ENCODE measurements at regions not wholly inside any gene's neighbourhood (a gene's known extent, or its start where the extent isn't known, plus 50 kb on each side); places are given as distances from the start of the nearest gene placed in this dataset.

DNA sequence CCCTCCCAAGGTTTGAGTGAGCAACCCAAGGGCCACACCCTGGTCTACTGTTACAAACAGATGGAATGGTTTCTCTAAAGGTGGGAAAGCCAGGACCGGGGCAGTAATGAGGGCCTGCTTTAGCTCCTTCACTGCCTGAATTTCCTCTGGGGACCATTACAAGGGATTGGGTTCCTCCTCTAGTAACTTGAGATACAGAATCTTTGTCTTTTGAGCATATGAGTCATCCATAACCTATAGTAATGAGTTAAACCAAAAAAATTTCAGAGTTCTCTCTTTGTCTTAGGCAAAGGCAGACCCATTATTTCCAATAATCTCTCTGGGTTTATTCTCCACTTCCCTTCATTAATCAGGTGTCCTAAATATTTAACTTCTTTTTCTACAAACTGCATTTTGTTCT, 618.8 kb downstream of the HINT1 start:
- H3K4me1 ChIP-seq (replicated peaks; ENCODE audit: insufficient read depth), result peaks cover 58% of the 10 kb centered on the region
- H3F3A ChIP-seq (ENCODE audit: insufficient read depth, low read depth), result peaks cover 12% of the 10 kb centered on the region; the same call in 1 of the 2 replicates
- no peak for TF ChIP-seq EZH2 (IDR thresholded peaks at IDR 0.05; ENCODE audit: low read depth)
- TF ChIP-seq, protein P1, sequence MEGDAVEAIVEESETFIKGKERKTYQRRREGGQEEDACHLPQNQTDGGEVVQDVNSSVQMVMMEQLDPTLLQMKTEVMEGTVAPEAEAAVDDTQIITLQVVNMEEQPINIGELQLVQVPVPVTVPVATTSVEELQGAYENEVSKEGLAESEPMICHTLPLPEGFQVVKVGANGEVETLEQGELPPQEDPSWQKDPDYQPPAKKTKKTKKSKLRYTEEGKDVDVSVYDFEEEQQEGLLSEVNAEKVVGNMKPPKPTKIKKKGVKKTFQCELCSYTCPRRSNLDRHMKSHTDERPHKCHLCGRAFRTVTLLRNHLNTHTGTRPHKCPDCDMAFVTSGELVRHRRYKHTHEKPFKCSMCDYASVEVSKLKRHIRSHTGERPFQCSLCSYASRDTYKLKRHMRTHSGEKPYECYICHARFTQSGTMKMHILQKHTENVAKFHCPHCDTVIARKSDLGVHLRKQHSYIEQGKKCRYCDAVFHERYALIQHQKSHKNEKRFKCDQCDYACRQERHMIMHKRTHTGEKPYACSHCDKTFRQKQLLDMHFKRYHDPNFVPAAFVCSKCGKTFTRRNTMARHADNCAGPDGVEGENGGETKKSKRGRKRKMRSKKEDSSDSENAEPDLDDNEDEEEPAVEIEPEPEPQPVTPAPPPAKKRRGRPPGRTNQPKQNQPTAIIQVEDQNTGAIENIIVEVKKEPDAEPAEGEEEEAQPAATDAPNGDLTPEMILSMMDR (conservative IDR thresholded peaks at IDR 0.05), result no peak
- no peak overlapping the region for H3K4me3 ChIP-seq
- H2AFZ ChIP-seq, result no peak overlapping the region
- CTCF ChIA-PET, result interaction anchor here (0.6 kb wide), 1 partner anchor 410 kb away, joined by 3 read pairs; no protein-coding TSS in a partner anchor
- H3K27me3 ChIP-seq (ENCODE audit: insufficient read depth, low read depth), result no peaks in the 10 kb centered on the region
- no peaks in the 10 kb centered on the region for H4K20me1 ChIP-seq (ENCODE audit: insufficient read depth)
- 0 out of 2 replicates have a peak, but pooled peaks cover 3% of the 10 kb centered on the region for H3K9me3 ChIP-seq (ENCODE audit: insufficient read depth, low read depth)
- intact Hi-C loops (cut with micrococcal nuclease; ENCODE audit: unreplicated experiment), result loop anchor here (5.0 to 10.0 kb wide), 2 partner anchors 34 to 261 kb away; no protein-coding TSS in a partner anchor
- H3K9me2 ChIP-seq (ENCODE audit: insufficient read depth), result no peaks in the 10 kb centered on the region
- H3K79me2 ChIP-seq (ENCODE audit: low read depth), result no peaks in the 10 kb centered on the region
- no TSS peak for BruUV-seq (replicated peaks)
- POLR2A ChIA-PET (ENCODE audit: unreplicated experiment), result no interaction called here
- no peak for DNase-seq
- no peak overlapping the region for H3K27ac ChIP-seq
- 0 out of 2 replicates have a peak overlapping the region, but pooled peaks have one; percentile 14 for H3K4me2 ChIP-seq
- no peaks in the 10 kb centered on the region for H3K36me3 ChIP-seq (ENCODE audit: low read depth)

DNA sequence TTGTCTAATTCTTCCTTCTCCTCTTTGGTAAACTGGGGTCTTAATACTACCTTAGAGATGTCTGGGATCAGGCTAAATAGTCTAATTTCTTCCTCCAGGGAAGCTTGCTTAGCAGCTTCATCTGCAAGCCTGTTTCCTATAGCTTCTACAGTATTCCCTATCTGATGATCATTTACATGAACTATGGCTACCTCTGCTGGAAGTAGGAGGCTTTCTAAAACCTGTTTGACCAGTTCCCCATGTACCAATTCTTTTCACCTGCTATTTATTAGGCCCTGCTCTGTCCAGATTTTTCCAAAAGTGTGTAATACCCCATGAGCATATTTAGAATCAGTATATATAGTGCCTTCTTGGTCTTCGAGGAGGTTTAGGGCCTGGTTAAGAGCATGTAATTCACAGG, 619.8 kb downstream of the HINT1 start:
- ChIA-PET CTCF (interaction anchor here (0.6 kb wide), 1 partner anchor 222 kb away, joined by 3 read pairs; no protein-coding TSS in a partner anchor), POLR2A (ENCODE audit: unreplicated experiment) (no interaction called here)
- intact Hi-C loops (cut with micrococcal nuclease; ENCODE audit: unreplicated experiment), result loop anchor here (5.0 to 10.0 kb wide), 2 partner anchors 33 to 260 kb away; no protein-coding TSS in a partner anchor
- Histone ChIP-seq H3F3A (ENCODE audit: insufficient read depth, low read depth) (peaks cover 10% of the 10 kb centered on the region; the same call in 1 of the 2 replicates), H3K27me3 (ENCODE audit: insufficient read depth, low read depth) (no peaks in the 10 kb centered on the region), H3K4me2 (peak overlapping the region; percentile 14), H3K9me3 (ENCODE audit: insufficient read depth, low read depth) (peaks cover 9% of the 10 kb centered on the region; the same call in 1 of the 2 replicates), H3K36me3 (ENCODE audit: low read depth) (no peaks in the 10 kb centered on the region), H3K9me2 (ENCODE audit: insufficient read depth) (no peaks in the 10 kb centered on the region), H3K27ac (peak overlapping the region; percentile 3), H3K4me1 (replicated peaks; ENCODE audit: insufficient read depth) (peaks cover 57% of the 10 kb centered on the region), H3K4me3 (no peak overlapping the region), H3K79me2 (ENCODE audit: low read depth) (no peaks in the 10 kb centered on the region), H4K20me1 (ENCODE audit: insufficient read depth) (no peaks in the 10 kb centered on the region), H2AFZ (no peak overlapping the region)
- DNase-seq, result peak in 1 of 2 experiments; percentile 74
- TF ChIP-seq, protein P1 (conservative IDR thresholded peaks at IDR 0.05), result no peak; the same call in 1 of the 2 replicates
- BruUV-seq (replicated peaks), result no TSS peak

DNA sequence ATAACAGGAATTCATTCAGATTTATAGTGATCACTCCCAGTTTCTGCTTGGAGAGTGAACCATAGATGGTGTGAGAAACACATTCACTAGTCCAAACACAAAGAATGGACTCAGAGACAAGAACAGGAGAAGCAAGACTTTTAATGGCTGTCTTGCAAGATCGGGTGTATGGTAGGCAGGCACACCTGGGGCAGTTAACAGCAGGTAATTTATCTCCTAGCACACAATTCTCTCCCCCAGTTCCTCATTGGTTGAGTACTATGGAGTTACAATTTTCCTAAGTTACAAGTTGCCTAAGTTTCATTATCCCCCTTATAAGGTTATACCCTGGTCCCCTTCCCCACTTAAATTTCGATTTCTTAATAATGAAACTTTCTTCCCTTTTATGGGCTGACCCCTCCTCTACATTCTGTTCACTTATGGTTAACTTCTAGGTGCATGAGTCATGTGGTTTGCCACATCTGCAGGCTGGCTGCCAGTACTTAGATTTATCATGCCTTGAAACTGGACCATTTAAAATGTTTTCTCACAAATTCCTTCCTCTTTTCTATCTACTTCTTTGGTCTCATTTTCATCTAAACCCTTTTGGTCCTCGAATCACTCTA, 623.3 kb downstream of the HINT1 start:
- Histone ChIP-seq H2AFZ (no peak overlapping the region), H3K4me1 (replicated peaks; ENCODE audit: insufficient read depth) (peaks cover 44% of the 10 kb centered on the region), H3K4me3 (no peak overlapping the region), H3F3A (ENCODE audit: insufficient read depth, low read depth) (peaks cover 6% of the 10 kb centered on the region; the same call in 1 of the 2 replicates), H3K36me3 (ENCODE audit: low read depth) (no peaks in the 10 kb centered on the region), H3K9me3 (ENCODE audit: insufficient read depth, low read depth) (peaks cover 9% of the 10 kb centered on the region; the same call in 1 of the 2 replicates), H3K79me2 (ENCODE audit: low read depth) (no peaks in the 10 kb centered on the region), H3K27me3 (ENCODE audit: insufficient read depth, low read depth) (no peaks in the 10 kb centered on the region), H3K4me2 (peak overlapping the region; percentile 39), H4K20me1 (ENCODE audit: insufficient read depth) (no peaks in the 10 kb centered on the region), H3K9me2 (ENCODE audit: insufficient read depth) (no peaks in the 10 kb centered on the region), H3K27ac (peak overlapping the region; percentile 23; the same call in 1 of the 2 replicates)
- intact Hi-C loops (cut with micrococcal nuclease; ENCODE audit: unreplicated experiment), result loop anchor here (5.0 to 10.0 kb wide), 2 partner anchors 257 to 434 kb away; no protein-coding TSS in a partner anchor
- DNase-seq, result peak in 1 of 2 experiments; percentile 58
- CTCF ChIA-PET, result no interaction called here
- POLR2A ChIA-PET (ENCODE audit: unreplicated experiment), result no interaction called here
- BruUV-seq (replicated peaks), result no TSS peak
- TF ChIP-seq, protein P1 (conservative IDR thresholded peaks at IDR 0.05), result no peak
- TF ChIP-seq EZH2 (IDR thresholded peaks at IDR 0.05; ENCODE audit: low read depth), result no peak
